Stomach (tissue), 4 donors: ENCODE measurements at regions not wholly inside any gene's neighbourhood (a gene's known extent, or its start where the extent isn't known, plus 50 kb on each side); places are given as distances from the start of the nearest gene placed in this dataset.

Source experiments
- CTCF ChIP-seq, 7 experiments: fragments of 450-650 bp in 4 of 7; fragments of 200-600 bp in 3 of 7; sonication (generic) in 3 of 7; IDR thresholded peaks; one replicate each; pipeline ENCODE4 v1.5.1; 2016 to 2019; ENCODE audit warnings: antibody characterized with exemption in 7 of 7, control low read depth in 2 of 7, mild to moderate bottlenecking in 1 of 7
- POLR2AphosphoS5 ChIP-seq, 3 donors: sonication (generic); formaldehyde crosslinking; IDR thresholded peaks; one replicate each; pipeline ENCODE4 v1.6.1; 2016; ENCODE audit warnings: antibody characterized with exemption in 3 of 3

- no peak for TF ChIP-seq CTCF (IDR thresholded peaks at IDR 0.05)
- no peak for TF ChIP-seq POLR2AphosphoS5 (IDR thresholded peaks at IDR 0.05)
Observed at GRCh38 chr6:88517737-88518136, 351.6 kb upstream of the CNR1 start.
